ENCODE measurements at regions not wholly inside any gene's neighbourhood (a gene's known extent, or its start where the extent isn't known, plus 50 kb on each side); places are given as distances from the start of the nearest gene placed in this dataset.
A peak's percentile ranks its signal among the peaks of the same experiment; 100 is the strongest.

DNA sequence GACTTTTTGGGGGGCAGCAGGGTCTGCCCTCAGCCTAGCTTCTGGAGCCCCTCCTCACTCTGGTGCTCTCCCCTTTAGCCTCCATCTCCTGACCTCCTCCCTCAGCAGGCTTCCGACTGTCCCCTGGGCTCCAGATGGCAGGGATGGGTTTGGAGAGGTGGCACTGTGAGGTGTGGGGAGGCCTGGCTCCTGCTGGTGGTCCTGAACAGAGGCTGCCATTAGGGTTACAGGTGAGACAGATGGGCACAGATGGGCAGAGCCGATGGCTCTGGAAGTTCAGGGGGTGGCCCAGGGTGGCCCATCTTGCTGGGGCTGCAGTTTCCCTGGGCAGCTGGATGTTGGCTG lies 68.5 kb upstream of the BEGAIN start:
- intact Hi-C loops (cut with DNase I), result no loop called here
- WGBS, 2 donors, result 82 to 89% methylated on average over 2 of the region's 2 CpGs
- H3K27ac ChIP-seq (ENCODE audit: low read depth in 1 of 2, low read length in 2 of 2), result no peak overlapping the region
- H3K36me3 ChIP-seq (ENCODE audit: control insufficient read depth in 1 of 2, insufficient read depth in 2 of 2, low read length in 1 of 2), result no peaks in the 10 kb centered on the region
- DNase-seq (no peak), ATAC-seq (ENCODE audit: low FRiP score) (no peak)
- no peaks in the 10 kb centered on the region for H3K9me3 ChIP-seq (ENCODE audit: control insufficient read depth, low read length)
- no peaks in the 10 kb centered on the region for H3K27me3 ChIP-seq (ENCODE audit: control insufficient read depth in 1 of 2, insufficient read depth in 2 of 2, low read length in 1 of 2)
- no peak overlapping the region for H3K4me3 ChIP-seq (ENCODE audit: low read length in 2 of 2)
- H3K4me1 ChIP-seq (ENCODE audit: control insufficient read depth in 1 of 2, insufficient read depth in 2 of 2, low read length in 2 of 2), result no peaks in the 10 kb centered on the region

DNA sequence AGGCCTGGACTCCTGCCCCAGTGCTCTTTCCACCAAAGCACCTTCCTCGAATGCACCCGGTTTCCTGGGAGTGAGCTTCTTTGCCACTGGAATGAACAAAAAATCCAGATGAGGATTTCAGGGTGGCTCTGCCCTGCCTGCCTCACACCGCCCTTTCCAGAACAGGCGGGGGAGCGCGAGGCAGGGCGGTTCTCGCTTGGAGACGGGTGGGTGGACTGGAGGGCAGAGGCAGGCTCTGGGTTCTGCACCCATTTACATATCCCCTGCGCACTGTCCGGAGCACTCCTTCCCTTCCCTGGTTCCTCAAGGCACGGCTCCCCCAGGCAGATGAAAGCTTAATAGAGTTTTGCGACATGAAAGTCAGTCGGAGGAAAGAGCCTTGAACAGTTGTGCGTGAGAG lies 69.7 kb upstream of the DLK1 start:
- intact Hi-C loops (cut with DNase I), result no loop called here
- Histone ChIP-seq H3K4me1 (ENCODE audit: control insufficient read depth in 1 of 2, insufficient read depth in 2 of 2, low read length in 2 of 2) (no peaks in the 10 kb centered on the region), H3K27ac (ENCODE audit: low read depth in 1 of 2, low read length in 2 of 2) (no peak overlapping the region), H3K27me3 (ENCODE audit: control insufficient read depth in 1 of 2, insufficient read depth in 2 of 2, low read length in 1 of 2) (no peaks in the 10 kb centered on the region), H3K36me3 (ENCODE audit: control insufficient read depth in 1 of 2, insufficient read depth in 2 of 2, low read length in 1 of 2) (no peaks in the 10 kb centered on the region), H3K9me3 (ENCODE audit: control insufficient read depth, low read length) (no peaks in the 10 kb centered on the region), H3K4me3 (ENCODE audit: low read length in 2 of 2) (no peak overlapping the region)
- DNase-seq (no peak), ATAC-seq (ENCODE audit: low FRiP score) (no peak)
- WGBS, 2 donors, result 70 to 77% methylated on average over 15 of the region's 15 CpGs

GRCh38 chr14:100657780-100658179 lies 68.9 kb upstream of the DLK1 start:
- ATAC-seq (ENCODE audit: low FRiP score) (no peak), DNase-seq (no peak)
- intact Hi-C loops (cut with DNase I), result no loop called here
- Histone ChIP-seq H3K9me3 (ENCODE audit: control insufficient read depth, low read length) (no peaks in the 10 kb centered on the region), H3K27ac (ENCODE audit: low read depth in 1 of 2, low read length in 2 of 2) (no peak overlapping the region), H3K27me3 (ENCODE audit: control insufficient read depth in 1 of 2, insufficient read depth in 2 of 2, low read length in 1 of 2) (no peaks in the 10 kb centered on the region), H3K4me1 (ENCODE audit: control insufficient read depth in 1 of 2, insufficient read depth in 2 of 2, low read length in 2 of 2) (no peaks in the 10 kb centered on the region), H3K36me3 (ENCODE audit: control insufficient read depth in 1 of 2, insufficient read depth in 2 of 2, low read length in 1 of 2) (no peaks in the 10 kb centered on the region), H3K4me3 (ENCODE audit: low read length in 2 of 2) (no peak overlapping the region)
- 68 to 71% methylated on average over 4 of the region's 4 CpGs for WGBS, 2 donors

DNA sequence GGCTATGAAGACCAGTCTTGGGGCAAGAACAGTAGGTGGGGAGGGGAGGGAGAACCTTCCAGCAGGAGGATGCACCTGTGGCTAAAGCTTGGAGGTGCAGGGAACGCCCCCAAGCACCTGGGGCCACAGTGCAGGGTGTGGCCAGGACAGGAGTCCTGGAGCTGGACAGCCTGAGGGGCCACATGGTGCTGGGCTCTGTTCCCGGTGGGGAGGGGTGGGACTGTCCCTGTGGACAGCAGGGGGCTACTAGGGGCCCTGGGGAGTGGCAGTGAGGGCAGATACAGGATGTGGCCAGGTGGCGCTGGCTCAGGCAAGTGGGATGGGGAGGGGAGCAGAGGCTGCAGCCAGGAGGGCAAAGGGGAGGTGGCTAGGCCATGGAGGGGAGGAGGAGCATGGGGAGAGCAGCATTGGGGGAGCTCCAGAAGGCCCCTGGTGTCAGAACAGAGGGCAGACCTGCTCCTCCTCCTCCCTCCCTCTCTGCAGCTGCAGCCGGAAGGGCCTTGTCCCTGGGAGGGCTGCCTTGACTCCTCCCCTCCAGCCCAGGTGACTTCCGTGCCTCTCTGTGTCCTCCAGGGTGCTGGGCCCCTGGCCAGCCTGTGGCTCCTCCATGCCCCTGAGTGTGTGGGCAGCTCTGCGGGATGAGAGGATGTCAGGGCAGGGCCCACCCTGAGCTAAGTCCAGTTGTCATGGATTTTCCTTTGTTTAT lies 68.4 kb upstream of the DLK1 start:
- 45 to 51% methylated on average over 5 to 6 of the region's 6 CpGs for WGBS, 2 donors
- Histone ChIP-seq H3K36me3 (ENCODE audit: control insufficient read depth in 1 of 2, insufficient read depth in 2 of 2, low read length in 1 of 2) (no peaks in the 10 kb centered on the region), H3K27me3 (ENCODE audit: control insufficient read depth in 1 of 2, insufficient read depth in 2 of 2, low read length in 1 of 2) (no peaks in the 10 kb centered on the region), H3K27ac (ENCODE audit: low read depth in 1 of 2, low read length in 2 of 2) (no peak overlapping the region), H3K4me3 (ENCODE audit: low read length in 2 of 2) (no peak overlapping the region), H3K4me1 (ENCODE audit: control insufficient read depth in 1 of 2, insufficient read depth in 2 of 2, low read length in 2 of 2) (no peaks in the 10 kb centered on the region), H3K9me3 (ENCODE audit: control insufficient read depth, low read length) (no peaks in the 10 kb centered on the region)
- DNase-seq, result no peak
- no peak for ATAC-seq (ENCODE audit: low FRiP score)
- intact Hi-C loops (cut with DNase I), result no loop called here

DNA sequence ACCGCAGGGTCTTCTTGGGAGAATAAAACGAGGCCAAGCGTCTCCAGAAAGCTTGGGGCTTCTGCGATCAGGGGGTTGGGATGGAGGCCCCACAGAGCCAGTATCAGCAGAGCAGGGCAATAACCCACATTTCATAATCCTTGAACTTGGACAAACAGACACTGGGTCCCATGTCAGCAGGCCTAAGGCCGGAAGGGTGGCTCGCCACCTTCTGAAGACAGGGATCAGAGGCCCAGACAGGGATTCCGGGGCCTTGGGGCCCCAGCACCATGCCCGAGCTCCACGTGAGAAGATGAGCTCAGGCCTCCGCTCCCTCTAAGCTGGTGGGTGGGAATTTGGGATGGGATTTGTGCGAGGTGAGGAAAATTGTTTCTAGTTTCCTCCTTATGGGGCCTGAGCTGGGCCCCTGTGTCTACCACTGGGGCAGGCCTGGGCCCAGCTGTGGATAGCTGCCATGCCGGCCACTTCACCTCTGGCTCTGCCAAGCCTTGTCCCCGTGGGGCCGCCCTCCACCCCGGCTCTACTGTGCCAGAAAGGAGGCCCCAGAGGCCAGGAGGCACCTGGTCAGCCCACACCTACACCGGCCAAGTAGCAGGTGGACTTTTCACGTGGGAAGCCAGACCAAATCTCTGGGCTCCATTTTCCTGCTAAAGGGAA lies 67.2 kb upstream of the DLK1 start:
- Histone ChIP-seq H3K36me3 (ENCODE audit: control insufficient read depth in 1 of 2, insufficient read depth in 2 of 2, low read length in 1 of 2) (no peaks in the 10 kb centered on the region), H3K4me1 (ENCODE audit: control insufficient read depth in 1 of 2, insufficient read depth in 2 of 2, low read length in 2 of 2) (no peaks in the 10 kb centered on the region), H3K9me3 (ENCODE audit: control insufficient read depth, low read length) (no peaks in the 10 kb centered on the region), H3K27ac (ENCODE audit: low read depth in 1 of 2, low read length in 2 of 2) (no peak overlapping the region), H3K27me3 (ENCODE audit: control insufficient read depth in 1 of 2, insufficient read depth in 2 of 2, low read length in 1 of 2) (no peaks in the 10 kb centered on the region), H3K4me3 (ENCODE audit: low read length in 2 of 2) (no peak overlapping the region)
- 89 to 90% methylated on average over 17 of the region's 17 CpGs for WGBS, 2 donors
- intact Hi-C loops (cut with DNase I), result loop anchor here (10.0 kb wide), 1 partner anchor 965 kb away; no protein-coding TSS in a partner anchor
- DNase-seq, result no peak
- no peak for ATAC-seq (ENCODE audit: low FRiP score)

GRCh38 chr14:100660498-100660881 lies 66.2 kb upstream of the DLK1 start:
- Histone ChIP-seq H3K9me3 (ENCODE audit: control insufficient read depth, low read length) (no peaks in the 10 kb centered on the region), H3K4me3 (ENCODE audit: low read length in 2 of 2) (no peak overlapping the region), H3K4me1 (ENCODE audit: control insufficient read depth in 1 of 2, insufficient read depth in 2 of 2, low read length in 2 of 2) (no peaks in the 10 kb centered on the region), H3K27me3 (ENCODE audit: control insufficient read depth in 1 of 2, insufficient read depth in 2 of 2, low read length in 1 of 2) (no peaks in the 10 kb centered on the region), H3K27ac (ENCODE audit: low read depth in 1 of 2, low read length in 2 of 2) (no peak overlapping the region), H3K36me3 (ENCODE audit: control insufficient read depth in 1 of 2, insufficient read depth in 2 of 2, low read length in 1 of 2) (no peaks in the 10 kb centered on the region)
- 82 to 87% methylated on average over 6 of the region's 6 CpGs for WGBS, 2 donors
- intact Hi-C loops (cut with DNase I), result loop anchor here (10.0 kb wide), 1 partner anchor 964 kb away; no protein-coding TSS in a partner anchor
- ATAC-seq (ENCODE audit: low FRiP score) (no peak), DNase-seq (no peak)

DNA sequence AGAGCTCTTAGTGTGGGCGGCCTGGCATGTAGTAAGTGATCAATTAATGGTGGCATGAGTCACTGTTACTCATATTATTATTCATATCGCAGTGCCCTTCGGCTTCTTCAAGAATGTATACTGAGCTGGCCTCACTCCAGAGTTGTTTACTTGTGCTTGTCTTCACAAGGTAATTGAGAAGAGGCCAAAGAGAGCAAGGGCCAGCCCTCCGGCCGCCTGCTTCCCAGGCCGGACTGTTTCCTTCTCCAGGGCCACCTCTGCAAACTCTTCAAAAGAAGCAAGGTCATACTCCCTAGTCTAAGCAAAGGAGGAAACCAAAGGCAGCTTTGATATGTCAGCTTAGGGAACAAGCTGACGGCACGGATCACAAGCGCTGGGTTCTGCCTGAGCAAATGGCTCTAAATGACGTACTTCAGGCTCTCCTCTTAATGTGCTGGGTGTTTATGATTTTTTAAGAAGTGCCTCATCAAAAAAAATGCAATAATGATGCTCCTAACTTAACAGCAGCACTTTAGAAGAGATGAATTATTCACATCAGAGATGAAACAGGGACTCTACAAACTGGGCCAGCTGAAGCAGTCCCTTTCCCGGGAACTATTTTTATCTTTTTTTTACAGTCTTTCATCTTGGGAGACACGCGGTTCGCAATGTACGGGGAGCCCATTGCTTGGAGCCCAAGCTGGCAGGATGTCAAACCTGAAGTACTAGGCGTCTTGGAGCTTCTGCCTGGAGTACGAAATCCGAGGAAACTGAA lies 65.6 kb upstream of the DLK1 start:
- Histone ChIP-seq H3K27ac (ENCODE audit: low read depth in 1 of 2, low read length in 2 of 2) (no peak overlapping the region), H3K4me1 (ENCODE audit: control insufficient read depth in 1 of 2, insufficient read depth in 2 of 2, low read length in 2 of 2) (no peaks in the 10 kb centered on the region), H3K27me3 (ENCODE audit: control insufficient read depth in 1 of 2, insufficient read depth in 2 of 2, low read length in 1 of 2) (no peaks in the 10 kb centered on the region), H3K36me3 (ENCODE audit: control insufficient read depth in 1 of 2, insufficient read depth in 2 of 2, low read length in 1 of 2) (no peaks in the 10 kb centered on the region), H3K4me3 (ENCODE audit: low read length in 2 of 2) (no peak overlapping the region), H3K9me3 (ENCODE audit: control insufficient read depth, low read length) (no peaks in the 10 kb centered on the region)
- 61 to 74% methylated on average over 18 of the region's 18 CpGs for WGBS, 2 donors
- intact Hi-C loops (cut with DNase I), result loop anchor here (10.0 kb wide), 1 partner anchor 964 kb away; no protein-coding TSS in a partner anchor
- ATAC-seq (ENCODE audit: low FRiP score), result no peak
- no peak for DNase-seq

GRCh38 chr14:100662879-100663760 lies 63.6 kb upstream of the DLK1 start:
- no peaks in the 10 kb centered on the region for H3K36me3 ChIP-seq (ENCODE audit: control insufficient read depth in 1 of 2, insufficient read depth in 2 of 2, low read length in 1 of 2)
- intact Hi-C loops (cut with DNase I), result loop anchor here (10.0 kb wide), 1 partner anchor 962 kb away; no protein-coding TSS in a partner anchor
- no peaks in the 10 kb centered on the region for H3K4me1 ChIP-seq (ENCODE audit: control insufficient read depth in 1 of 2, insufficient read depth in 2 of 2, low read length in 2 of 2)
- no peak overlapping the region for H3K27ac ChIP-seq (ENCODE audit: low read depth in 1 of 2, low read length in 2 of 2)
- WGBS, 2 donors, result 38 to 39% methylated on average over 21 of the region's 21 CpGs
- no peak overlapping the region for H3K4me3 ChIP-seq (ENCODE audit: low read length in 2 of 2)
- ATAC-seq (ENCODE audit: low FRiP score) (peak; percentile 69), DNase-seq (peak; percentile 69 to 87)
- H3K27me3 ChIP-seq (ENCODE audit: control insufficient read depth in 1 of 2, insufficient read depth in 2 of 2, low read length in 1 of 2), result no peaks in the 10 kb centered on the region
- no peaks in the 10 kb centered on the region for H3K9me3 ChIP-seq (ENCODE audit: control insufficient read depth, low read length)

Data from aorta (tissue), 5 donors.